Lower lobe of right lung (tissue), 2 donors: ENCODE measurements at regions not wholly inside any gene's neighbourhood (a gene's known extent, or its start where the extent isn't known, plus 50 kb on each side); places are given as distances from the start of the nearest gene placed in this dataset.

Experiments
- ATAC-seq, 2 donors: fragments of 200-7000 bp; cut with Tn5 transposase; one replicate each; pipeline ENCODE4 v1.9.1; 2020 to 2022; ENCODE audit warnings: mild to moderate bottlenecking in 2 of 2, moderate library complexity in 2 of 2
- DNase-seq: peaks from one replicate; pipeline ENCODE4 v3.0.0-alpha.2; 2020
- H3K27ac ChIP-seq: fragments of 200-600 bp; one replicate; pipeline ENCODE4 v1.8.0; 2022
- H3K27me3 ChIP-seq: fragments of 200-600 bp; one replicate; pipeline ENCODE4 v1.8.0; 2022; ENCODE audit warnings: low read depth
- H3K36me3 ChIP-seq: fragments of 200-600 bp; one replicate; pipeline ENCODE4 v1.8.0; 2022; ENCODE audit warnings: mild to moderate bottlenecking
- H3K4me1 ChIP-seq: fragments of 200-600 bp; one replicate; pipeline ENCODE4 v1.8.0; 2022
- H3K4me3 ChIP-seq: fragments of 200-600 bp; one replicate; pipeline ENCODE4 v1.8.0; 2022; ENCODE audit warnings: mild to moderate bottlenecking
- H3K9me3 ChIP-seq: fragments of 200-600 bp; one replicate; pipeline ENCODE4 v1.8.0; 2022
- CTCF ChIP-seq: fragments of 200-600 bp; IDR thresholded peaks from one replicate; pipeline ENCODE4 v1.8.0; 2022; ENCODE audit warnings: antibody characterized with exemption, mild to moderate bottlenecking
- intact Hi-C: fragments of 100-400 bp; cut with DNase I; formaldehyde crosslinking; loops from one replicate; pipeline ENCODE4 v1.11.0; 2022
- donor health status: DM: no; HTN: yes; CAD: no; lungs with severe emphysema.

GRCh38 chr3:130834476-130834875, 59.4 kb upstream of the ATP2C1 start:
- Histone ChIP-seq H3K27ac (no peak overlapping the region), H3K36me3 (no peaks in the 10 kb centered on the region), H3K4me1 (peaks cover 7% of the 10 kb centered on the region), H3K9me3 (no peaks in the 10 kb centered on the region), H3K4me3 (no peak overlapping the region), H3K27me3 (no peaks in the 10 kb centered on the region)
- DNase-seq (no peak), ATAC-seq (no peak)
- intact Hi-C loops: no loop called here
- TF ChIP-seq CTCF: no peak

- Histone ChIP-seq H3K36me3 (no peaks in the 10 kb centered on the region), H3K27me3 (no peaks in the 10 kb centered on the region), H3K4me3 (no peak overlapping the region), H3K27ac (no peak overlapping the region), H3K4me1 (peaks cover 16% of the 10 kb centered on the region), H3K9me3 (no peaks in the 10 kb centered on the region)
- TF ChIP-seq CTCF: no peak
- no peak for ATAC-seq
- intact Hi-C loops: no loop called here
- no peak for DNase-seq
Observed at GRCh38 chr3:130835483-130835882, 58.4 kb upstream of the ATP2C1 start.

- no peak overlapping the region for H3K4me3 ChIP-seq
- H3K27me3 ChIP-seq: no peaks in the 10 kb centered on the region
- H3K27ac ChIP-seq: peak overlapping the region; percentile 40
- no peaks in the 10 kb centered on the region for H3K9me3 ChIP-seq
- peaks cover 16% of the 10 kb centered on the region for H3K4me1 ChIP-seq
- DNase-seq (no peak), ATAC-seq (peak; percentile 19 to 36)
- no peak for TF ChIP-seq CTCF
- intact Hi-C loops: no loop called here
- no peaks in the 10 kb centered on the region for H3K36me3 ChIP-seq
Observed at GRCh38 chr3:130838898-130839600, 54.8 kb upstream of the ATP2C1 start.

- no peak for TF ChIP-seq CTCF
- H3K9me3 ChIP-seq: no peaks in the 10 kb centered on the region
- H3K4me1 ChIP-seq: peaks cover 16% of the 10 kb centered on the region
- no peaks in the 10 kb centered on the region for H3K27me3 ChIP-seq
- intact Hi-C loops: no loop called here
- H3K36me3 ChIP-seq: no peaks in the 10 kb centered on the region
- no peak overlapping the region for H3K27ac ChIP-seq
- DNase-seq (no peak), ATAC-seq (no peak)
- H3K4me3 ChIP-seq: no peak overlapping the region
Observed at GRCh38 chr3:130839813-130840212, 54.1 kb upstream of the ATP2C1 start.

- H3K27me3 ChIP-seq: no peaks in the 10 kb centered on the region
- no peak overlapping the region for H3K4me3 ChIP-seq
- no peak overlapping the region for H3K27ac ChIP-seq
- no peak for DNase-seq
- peaks cover 16% of the 10 kb centered on the region for H3K4me1 ChIP-seq
- ATAC-seq: no peak
- H3K9me3 ChIP-seq: no peaks in the 10 kb centered on the region
- TF ChIP-seq CTCF: no peak
- H3K36me3 ChIP-seq: no peaks in the 10 kb centered on the region
- intact Hi-C loops: no loop called here
Observed at GRCh38 chr3:130841357-130841756, 52.5 kb upstream of the ATP2C1 start.
